ENCODE measurements at regions not wholly inside any gene's neighbourhood (a gene's known extent, or its start where the extent isn't known, plus 50 kb on each side); places are given as distances from the start of the nearest gene placed in this dataset.

DNA sequence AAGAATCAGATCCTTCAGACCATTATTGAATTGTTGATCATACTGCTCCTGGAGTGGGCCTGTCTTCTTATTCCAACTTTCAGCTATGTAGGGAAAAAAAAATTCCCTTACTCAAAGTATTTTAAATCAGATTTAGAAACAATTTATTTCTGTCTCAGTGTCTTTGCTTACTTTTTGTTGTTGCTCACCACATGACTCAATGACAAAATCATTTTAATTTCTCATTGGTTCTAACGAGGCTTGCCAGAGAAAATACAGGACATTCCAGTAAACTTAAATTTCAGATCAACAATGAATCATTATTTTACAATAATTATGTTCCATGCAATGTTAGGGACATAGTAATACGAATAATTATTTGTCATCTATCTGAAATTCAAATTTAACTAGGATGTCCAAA, 748.5 kb upstream of the CBLB start:
- Histone ChIP-seq H4K20me1 (ENCODE audit: insufficient read depth) (no peaks in the 10 kb centered on the region), H3K9me2 (no peaks in the 10 kb centered on the region), H3K4me1 (ENCODE audit: control insufficient read depth in 1 of 2, insufficient read depth in 2 of 2, low read depth in 1 of 2, low read length in 1 of 2) (peaks cover 0 to 19% of the 10 kb centered on the region in 2 experiments; a peak in 2 of 4 replicates), H3F3A (replicated peaks; ENCODE audit: insufficient read depth) (peaks cover 20% of the 10 kb centered on the region), H3K36me3 (replicated peaks in 1 of 2; ENCODE audit: control insufficient read depth in 1 of 2, insufficient read depth in 2 of 2, low read length in 1 of 2) (no peaks in the 10 kb centered on the region), H3K4me3 (ENCODE audit: low read depth in 2 of 2, low read length in 1 of 2) (no peak overlapping the region), H3K9ac (peak overlapping the region; percentile 33), H2AFZ (ENCODE audit: low read depth) (0 out of 2 replicates have a peak overlapping the region, but pooled peaks have one; percentile 33), H3K9me3 (no peaks in the 10 kb centered on the region), H3K79me2 (ENCODE audit: insufficient read depth) (no peaks in the 10 kb centered on the region), H3K27ac (ENCODE audit: low read depth in 2 of 2, low read length in 1 of 2) (peak overlapping the region in 1 of 2 experiments; percentile 80; a peak in 2 of 4 replicates), H3K27me3 (ENCODE audit: insufficient read depth) (no peaks in the 10 kb centered on the region), H3K4me2 (peak overlapping the region; percentile 49)
- POLR2A ChIA-PET: no interaction called here
- TF ChIP-seq JUND (IDR thresholded peaks at IDR 0.05) (no peak), PBX3 (IDR thresholded peaks at IDR 0.05) (peak; percentile 7; the same call in 1 of the 2 replicates)
- CTCF ChIA-PET: interaction anchor here (1.9 kb wide), 1 partner anchor 8 kb away, joined by 15 read pairs; no protein-coding TSS in a partner anchor
- no peak for DNase-seq
- WGBS (ENCODE audit: low lambda C conversion rate): 51% methylated on average over 2 of the region's 2 CpGs

- no peaks in the 10 kb centered on the region for H3K27me3 ChIP-seq (ENCODE audit: insufficient read depth)
- ChIA-PET POLR2A (no interaction called here), CTCF (interaction anchor here (0.9 kb wide), 1 partner anchor 12 kb away, joined by 3 read pairs; no protein-coding TSS in a partner anchor)
- no peak for DNase-seq
- H4K20me1 ChIP-seq (ENCODE audit: insufficient read depth): no peaks in the 10 kb centered on the region
- H3K27ac ChIP-seq (ENCODE audit: low read depth in 2 of 2, low read length in 1 of 2): no peak overlapping the region
- no peak overlapping the region for H3K4me2 ChIP-seq
- 97% methylated on average over 1 of the region's 1 CpG for WGBS (ENCODE audit: low lambda C conversion rate)
- peaks cover 20% of the 10 kb centered on the region for H3F3A ChIP-seq (replicated peaks; ENCODE audit: insufficient read depth)
- H3K9me2 ChIP-seq: no peaks in the 10 kb centered on the region
- H3K79me2 ChIP-seq (ENCODE audit: insufficient read depth): no peaks in the 10 kb centered on the region
- H3K36me3 ChIP-seq (replicated peaks in 1 of 2; ENCODE audit: control insufficient read depth in 1 of 2, insufficient read depth in 2 of 2, low read length in 1 of 2): no peaks in the 10 kb centered on the region
- no peak overlapping the region for H3K4me3 ChIP-seq (ENCODE audit: low read depth in 2 of 2, low read length in 1 of 2)
- H3K4me1 ChIP-seq (ENCODE audit: control insufficient read depth in 1 of 2, insufficient read depth in 2 of 2, low read depth in 1 of 2, low read length in 1 of 2): peaks cover 0 to 15% of the 10 kb centered on the region in 2 experiments; a peak in 2 of 4 replicates
- H3K9me3 ChIP-seq: peaks cover 13% of the 10 kb centered on the region
- H3K9ac ChIP-seq: no peak overlapping the region
- H2AFZ ChIP-seq (ENCODE audit: low read depth): no peak overlapping the region
- TF ChIP-seq CTCF (IDR thresholded peaks at IDR 0.05): no peak
- TF ChIP-seq ELF1 (IDR thresholded peaks at IDR 0.05): no peak
- TF ChIP-seq GATA2 (CRISPR knock-in tag; IDR thresholded peaks at IDR 0.05): no peak
- TF ChIP-seq SIN3A (IDR thresholded peaks at IDR 0.05; ENCODE audit: borderline replicate concordance, low read depth, low read length): no peak
- TF ChIP-seq REST (IDR thresholded peaks at IDR 0.05; ENCODE audit: low read depth, low read length): no peak
- no peak for TF ChIP-seq POLR2AphosphoS5 (IDR thresholded peaks at IDR 0.05; ENCODE audit: low read depth, low read length)
- TF ChIP-seq, protein P1, sequence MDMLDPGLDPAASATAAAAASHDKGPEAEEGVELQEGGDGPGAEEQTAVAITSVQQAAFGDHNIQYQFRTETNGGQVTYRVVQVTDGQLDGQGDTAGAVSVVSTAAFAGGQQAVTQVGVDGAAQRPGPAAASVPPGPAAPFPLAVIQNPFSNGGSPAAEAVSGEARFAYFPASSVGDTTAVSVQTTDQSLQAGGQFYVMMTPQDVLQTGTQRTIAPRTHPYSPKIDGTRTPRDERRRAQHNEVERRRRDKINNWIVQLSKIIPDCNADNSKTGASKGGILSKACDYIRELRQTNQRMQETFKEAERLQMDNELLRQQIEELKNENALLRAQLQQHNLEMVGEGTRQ (IDR thresholded peaks at IDR 0.05; ENCODE audit: borderline replicate concordance, low read depth, low read length): no peak
- no peak for TF ChIP-seq SMC3 (IDR thresholded peaks at IDR 0.05; ENCODE audit: low read depth, low read length)
- TF ChIP-seq, protein P2, sequence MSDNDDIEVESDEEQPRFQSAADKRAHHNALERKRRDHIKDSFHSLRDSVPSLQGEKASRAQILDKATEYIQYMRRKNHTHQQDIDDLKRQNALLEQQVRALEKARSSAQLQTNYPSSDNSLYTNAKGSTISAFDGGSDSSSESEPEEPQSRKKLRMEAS (IDR thresholded peaks at IDR 0.05; ENCODE audit: low read depth): no peak
- TF ChIP-seq NFIC (IDR thresholded peaks at IDR 0.05; ENCODE audit: borderline replicate concordance): no peak
- TF ChIP-seq, protein P3, sequence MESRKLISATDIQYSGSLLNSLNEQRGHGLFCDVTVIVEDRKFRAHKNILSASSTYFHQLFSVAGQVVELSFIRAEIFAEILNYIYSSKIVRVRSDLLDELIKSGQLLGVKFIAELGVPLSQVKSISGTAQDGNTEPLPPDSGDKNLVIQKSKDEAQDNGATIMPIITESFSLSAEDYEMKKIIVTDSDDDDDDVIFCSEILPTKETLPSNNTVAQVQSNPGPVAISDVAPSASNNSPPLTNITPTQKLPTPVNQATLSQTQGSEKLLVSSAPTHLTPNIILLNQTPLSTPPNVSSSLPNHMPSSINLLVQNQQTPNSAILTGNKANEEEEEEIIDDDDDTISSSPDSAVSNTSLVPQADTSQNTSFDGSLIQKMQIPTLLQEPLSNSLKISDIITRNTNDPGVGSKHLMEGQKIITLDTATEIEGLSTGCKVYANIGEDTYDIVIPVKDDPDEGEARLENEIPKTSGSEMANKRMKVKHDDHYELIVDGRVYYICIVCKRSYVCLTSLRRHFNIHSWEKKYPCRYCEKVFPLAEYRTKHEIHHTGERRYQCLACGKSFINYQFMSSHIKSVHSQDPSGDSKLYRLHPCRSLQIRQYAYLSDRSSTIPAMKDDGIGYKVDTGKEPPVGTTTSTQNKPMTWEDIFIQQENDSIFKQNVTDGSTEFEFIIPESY (IDR thresholded peaks at IDR 0.05; ENCODE audit: borderline replicate concordance, low read depth): no peak
- TF ChIP-seq, protein P4, sequence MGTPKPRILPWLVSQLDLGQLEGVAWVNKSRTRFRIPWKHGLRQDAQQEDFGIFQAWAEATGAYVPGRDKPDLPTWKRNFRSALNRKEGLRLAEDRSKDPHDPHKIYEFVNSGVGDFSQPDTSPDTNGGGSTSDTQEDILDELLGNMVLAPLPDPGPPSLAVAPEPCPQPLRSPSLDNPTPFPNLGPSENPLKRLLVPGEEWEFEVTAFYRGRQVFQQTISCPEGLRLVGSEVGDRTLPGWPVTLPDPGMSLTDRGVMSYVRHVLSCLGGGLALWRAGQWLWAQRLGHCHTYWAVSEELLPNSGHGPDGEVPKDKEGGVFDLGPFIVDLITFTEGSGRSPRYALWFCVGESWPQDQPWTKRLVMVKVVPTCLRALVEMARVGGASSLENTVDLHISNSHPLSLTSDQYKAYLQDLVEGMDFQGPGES (IDR thresholded peaks at IDR 0.05; ENCODE audit: low read depth, low read length): no peak
- no peak for TF ChIP-seq RXRA (IDR thresholded peaks at IDR 0.05; ENCODE audit: borderline replicate concordance, low read depth)
- TF ChIP-seq RCOR1 (IDR thresholded peaks at IDR 0.05; ENCODE audit: low read length): no peak
- no peak for TF ChIP-seq RAD21 (IDR thresholded peaks at IDR 0.05; ENCODE audit: low read length)
Measured at GRCh38 chr3:106620646-106621045, 751.8 kb upstream of the CBLB start.

Data from SK-N-SH (cell line).